ENCODE measurements at regions not wholly inside any gene's neighbourhood (a gene's known extent, or its start where the extent isn't known, plus 50 kb on each side); places are given as distances from the start of the nearest gene placed in this dataset.

DNA sequence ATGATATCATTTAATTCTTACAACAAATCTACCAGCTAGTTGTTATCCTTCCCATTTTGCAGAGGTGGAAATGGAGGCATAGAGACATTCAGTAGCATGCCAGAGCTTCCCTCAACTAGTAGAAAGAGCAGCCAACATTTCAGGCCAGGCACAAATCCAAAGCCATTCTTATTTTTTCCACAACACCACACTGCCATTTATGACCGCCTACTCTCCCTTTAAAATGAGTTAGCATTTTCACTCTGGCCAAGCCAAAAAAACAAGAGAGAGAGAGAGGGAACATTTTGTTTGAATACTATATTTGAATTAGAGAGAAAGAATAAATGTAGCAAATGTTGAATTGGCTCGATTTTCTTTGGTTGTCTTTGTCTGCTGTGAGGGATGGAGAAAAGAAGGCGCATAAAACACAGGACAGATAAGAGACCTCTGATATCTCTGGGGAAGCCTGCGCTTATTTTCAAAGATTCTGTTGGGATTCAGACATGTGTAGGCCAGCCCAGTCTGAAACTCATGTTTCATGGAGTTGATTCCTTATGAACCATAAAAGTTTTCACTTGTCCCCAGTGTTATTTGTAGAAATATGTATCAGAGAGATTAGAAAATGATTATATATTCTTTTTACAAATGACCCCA, 265.7 kb downstream of the RAB28 start:
- Histone ChIP-seq H4K5ac (ENCODE audit: insufficient read length, low read depth, low read length) (no peak overlapping the region), H2BK12ac (ENCODE audit: low read depth, low read length) (no peak overlapping the region), H3K9ac (replicated peaks in 1 of 4; ENCODE audit: extremely low read depth in 1 of 4, low read depth in 3 of 4, low read length in 3 of 4) (no peak overlapping the region), H3K27ac (ENCODE audit: low read depth, low read length) (no peak overlapping the region), H3K27me3 (replicated peaks in 1 of 4; ENCODE audit: control insufficient read depth in 3 of 4, extremely low read depth in 1 of 4, insufficient read depth in 3 of 4, low read length in 3 of 4) (no peaks in the 10 kb centered on the region), H3K56ac (replicated peaks; ENCODE audit: insufficient read length, low read depth, low read length) (no peak overlapping the region), H3K18ac (ENCODE audit: extremely low read depth, low read length) (no peak overlapping the region), H4K8ac (ENCODE audit: extremely low read depth, insufficient read depth, low read length) (no peak overlapping the region), H3K4me1 (replicated peaks in 1 of 4; ENCODE audit: control insufficient read depth in 3 of 4, insufficient read depth in 4 of 4, low read length in 3 of 4) (peaks cover 0 to 3% (median 0%) of the 10 kb centered on the region in 4 experiments; a peak in 1 of 7 replicates), H3K4me2 (ENCODE audit: insufficient read depth in 1 of 2, low read depth in 2 of 2, low read length in 2 of 2) (no peak overlapping the region), H3K14ac (ENCODE audit: insufficient read length) (no peak overlapping the region), H3K23ac (ENCODE audit: insufficient read length) (no peak overlapping the region), H2AFZ (ENCODE audit: low read length) (no peak overlapping the region), H2BK15ac (ENCODE audit: low read length) (no peak overlapping the region), H4K91ac (replicated peaks; ENCODE audit: insufficient read length, low read length) (no peak overlapping the region), H3K79me2 (ENCODE audit: control insufficient read depth in 1 of 2, insufficient read depth in 2 of 2, low read length in 2 of 2) (no peaks in the 10 kb centered on the region), H2AK5ac (ENCODE audit: low read depth, low read length) (no peak overlapping the region), H3K9me3 (ENCODE audit: insufficient read depth in 2 of 2, low read depth in 1 of 2, low read length in 1 of 2) (0 out of 4 replicates have a peak, but pooled peaks cover 0 to 3% of the 10 kb centered on the region in 2 experiments), H3K4ac (replicated peaks; ENCODE audit: insufficient read length, low read depth, low read length) (no peak overlapping the region), H2BK20ac (ENCODE audit: low read length) (no peak overlapping the region), H3K23me2 (ENCODE audit: low read depth, low read length) (no peaks in the 10 kb centered on the region), H4K20me1 (replicated peaks in 1 of 2; ENCODE audit: control insufficient read depth in 1 of 2, insufficient read depth in 2 of 2, low read length in 2 of 2) (no peaks in the 10 kb centered on the region), H2BK5ac (ENCODE audit: low read depth, low read length) (no peak overlapping the region), H3K4me3 (ENCODE audit: extremely low read depth in 1 of 4, insufficient read depth in 2 of 4, low read depth in 3 of 4, low read length in 4 of 4) (no peak overlapping the region), H3K36me3 (ENCODE audit: control insufficient read depth in 2 of 4, insufficient read depth in 4 of 4, low read length in 3 of 4) (no peaks in the 10 kb centered on the region), H2BK120ac (replicated peaks; ENCODE audit: low read depth, low read length) (no peak overlapping the region), H3K79me1 (ENCODE audit: low read depth, low read length) (no peaks in the 10 kb centered on the region)
- DNase-seq (ENCODE audit: low read depth in 1 of 2, low spot score in 2 of 2), result no peak
- no peak for FAIRE-seq
- POLR2A ChIA-PET (ENCODE audit: partially characterized antibody), result no interaction called here
- WGBS, 2 experiments (ENCODE audit: extremely low coverage in 1 of 2, insufficient coverage in 1 of 2, insufficient read length in 1 of 2, insufficient replicate concordance in 2 of 2, low coverage in 1 of 2, low lambda C conversion rate in 2 of 2, missing lambda C conversion rate in 1 of 2), result 86% methylated on average over 4 of the region's 4 CpGs; no CpG with 5 or more reads in 1 of the 2 experiments
- CTCF ChIA-PET (ENCODE audit: partially characterized antibody), result interaction anchor here (0.6 to 2.0 kb wide), 5 partner anchors 9 to 401 kb away, joined by 3 to 7 read pairs (median 4); no protein-coding TSS in a partner anchor
- TF ChIP-seq ZNF274 (IDR thresholded peaks at IDR 0.05; ENCODE audit: borderline replicate concordance, extremely low read depth, low read length), result no peak
- no peak for TF ChIP-seq TAF1 (IDR thresholded peaks at IDR 0.05; ENCODE audit: low read depth, low read length)
- no peak for TF ChIP-seq SP1 (IDR thresholded peaks at IDR 0.05; ENCODE audit: low read depth, low read length)
- TF ChIP-seq CTCF (IDR thresholded peaks at IDR 0.05; ENCODE audit: control extremely low read depth in 1 of 3, insufficient read depth in 1 of 3, low read depth in 1 of 3, low read length in 3 of 3), result no peak
- TF ChIP-seq ATF2 (IDR thresholded peaks at IDR 0.05; ENCODE audit: low read length), result no peak
- no peak for TF ChIP-seq POLR2A (IDR thresholded peaks at IDR 0.05; ENCODE audit: control extremely low read depth in 1 of 2, low read depth in 2 of 2, low read length in 2 of 2)
- TF ChIP-seq POU5F1 (IDR thresholded peaks at IDR 0.05; ENCODE audit: low read depth, low read length), result no peak
- no peak for TF ChIP-seq CHD2 (IDR thresholded peaks at IDR 0.05; ENCODE audit: low read length)
- TF ChIP-seq, protein P1, sequence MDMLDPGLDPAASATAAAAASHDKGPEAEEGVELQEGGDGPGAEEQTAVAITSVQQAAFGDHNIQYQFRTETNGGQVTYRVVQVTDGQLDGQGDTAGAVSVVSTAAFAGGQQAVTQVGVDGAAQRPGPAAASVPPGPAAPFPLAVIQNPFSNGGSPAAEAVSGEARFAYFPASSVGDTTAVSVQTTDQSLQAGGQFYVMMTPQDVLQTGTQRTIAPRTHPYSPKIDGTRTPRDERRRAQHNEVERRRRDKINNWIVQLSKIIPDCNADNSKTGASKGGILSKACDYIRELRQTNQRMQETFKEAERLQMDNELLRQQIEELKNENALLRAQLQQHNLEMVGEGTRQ (IDR thresholded peaks at IDR 0.05; ENCODE audit: low read length), result no peak
